GM12878 (cell line): ENCODE measurements at regions not wholly inside any gene's neighbourhood (a gene's known extent, or its start where the extent isn't known, plus 50 kb on each side); places are given as distances from the start of the nearest gene placed in this dataset.

Experiments
- ATAC-seq: fragments of 200-7000 bp; cut with Tn5 transposase; 3 replicates; pipeline ENCODE4 v1.9.1; 2020; ENCODE audit warnings: mild to moderate bottlenecking, moderate library complexity
- BruUV-seq: library from RNA; stranded (reverse); fragments of 400-500 nt; replicated peaks from 2 replicates; lab custom pipeline; 2021; lab: Mats Ljungman, UMichigan
- CTCF ChIA-PET: fragments of 300-600 bp; sonication (Branson Sonifier 250); formaldehyde crosslinking; extraction: SDS; loops from one replicate; lab custom pipeline; 2021; ENCODE audit warnings: inconsistent platforms; lab: Yijun Ruan, JAX
- POLR2A ChIA-PET: fragments of 350-600 bp; formaldehyde crosslinking; extraction: SDS; loops from one replicate; lab custom pipeline; 2021; ENCODE audit warnings: inconsistent platforms; lab: Charles Lee
- RAD21 ChIA-PET: fragments of 300-600 bp; sonication (Branson Sonifier 250); formaldehyde crosslinking; loops from one replicate; lab custom pipeline; 2023; ENCODE audit warnings: antibody characterized with exemption; ENCODE audit not compliant: unreplicated experiment; lab: Charles Lee
- SMC1A ChIA-PET: fragments of 300-600 bp; sonication (Branson Sonifier 250); formaldehyde crosslinking; loops from one replicate; lab custom pipeline; 2023; ENCODE audit not compliant: unreplicated experiment, uncharacterized antibody; lab: Charles Lee
- DNase-seq: peaks from one replicate; pipeline ENCODE4 v3.0.0-alpha.2; 2011; ENCODE audit warnings: low read depth, low spot score
- FAIRE-seq: peaks from 3 replicates; lab custom pipeline; 2011; peaks lifted over from hg19 to GRCh38; lab: Jason Lieb, UNC
- H2AFZ ChIP-seq: 2 replicates; pipeline ENCODE4 v1.6.0; 2011; ENCODE audit warnings: low read depth, low read length, control low read depth; ENCODE audit not compliant: control insufficient read depth
- H3K27ac ChIP-seq: 2 replicates; pipeline ENCODE4 v1.5.1; 2011; ENCODE audit warnings: control low read depth; ENCODE audit not compliant: control insufficient read depth, insufficient read depth
- H3K27me3 ChIP-seq, 2 experiments: replicated peaks in 1 of 2; 2 replicates each; pipeline versions ENCODE4 v1.6.0 to v1.6.1; 2011; ENCODE audit warnings: low read length in 1 of 2; ENCODE audit not compliant: control insufficient read depth in 2 of 2, insufficient read depth in 2 of 2
- H3K36me3 ChIP-seq, 2 experiments: 2 replicates each; pipeline ENCODE4 v1.5.1; 2011; ENCODE audit warnings: low read length in 1 of 2; ENCODE audit not compliant: control insufficient read depth in 2 of 2, insufficient read depth in 2 of 2
- H3K4me1 ChIP-seq: 2 replicates; pipeline ENCODE4 v1.6.1; 2011; ENCODE audit warnings: mild to moderate bottlenecking, low read length, moderate library complexity, mixed read lengths; ENCODE audit not compliant: control insufficient read depth, insufficient read depth
- H3K4me2 ChIP-seq: 2 replicates; pipeline ENCODE4 v1.6.0; 2011; ENCODE audit warnings: control low read depth; ENCODE audit not compliant: control insufficient read depth, insufficient read depth
- H3K4me3 ChIP-seq: fragments of 200-600 bp; sonication (generic); 2 replicates; pipeline ENCODE4 v1.5.1; 2016
- H3K79me2 ChIP-seq: 2 replicates; pipeline ENCODE4 v1.6.0; 2011; ENCODE audit warnings: low read length; ENCODE audit not compliant: control insufficient read depth, insufficient read depth
- H3K9ac ChIP-seq: 2 replicates; pipeline ENCODE4 v1.8.0; 2011; ENCODE audit warnings: low read length, control low read depth, mixed read lengths; ENCODE audit not compliant: control insufficient read depth, insufficient read depth
- H3K9me3 ChIP-seq: replicated peaks from 3 replicates; pipeline ENCODE4 v1.5.1; 2011; ENCODE audit warnings: mild to moderate bottlenecking, low read length; ENCODE audit not compliant: control insufficient read depth, insufficient read depth
- H4K20me1 ChIP-seq: 2 replicates; pipeline ENCODE4 v1.6.0; 2011; ENCODE audit not compliant: control insufficient read depth, insufficient read depth
- PAX8 ChIP-seq: fragments of 450-650 bp; IDR thresholded peaks from 2 replicates; pipeline ENCODE4 v1.6.1; 2017; ENCODE audit warnings: mild to moderate bottlenecking, moderate library complexity
- WGBS: methylation state at CpG from one replicate; pipeline ENCODE4 v1.1.6; 2016; ENCODE audit warnings: low lambda C conversion rate; ENCODE audit not compliant: insufficient replicate concordance, insufficient coverage; ENCODE audit errors: missing lambda C conversion rate; 5-methylcytosine and 5-hydroxymethylcytosine counted together
- in situ Hi-C: fragments of 300-500 bp; cut with MboI; formaldehyde crosslinking; loops from 9 replicates; pipeline ENCODE4 v1.14.3; 2018; ENCODE audit warnings: mixed read lengths
- intact Hi-C: fragments of 100-400 bp; cut with micrococcal nuclease; formaldehyde crosslinking; loops from one replicate; pipeline ENCODE4 v1.14.2; 2022; ENCODE audit not compliant: unreplicated experiment
- TF ChIP-seq, protein P1 (sequence below): IDR thresholded peaks from 2 replicates; pipeline ENCODE4 v1.6.1; 2012; ENCODE audit warnings: improper control_type of control experiment, low read depth, low read length; ENCODE audit not compliant: insufficient replicate concordance

DNA sequence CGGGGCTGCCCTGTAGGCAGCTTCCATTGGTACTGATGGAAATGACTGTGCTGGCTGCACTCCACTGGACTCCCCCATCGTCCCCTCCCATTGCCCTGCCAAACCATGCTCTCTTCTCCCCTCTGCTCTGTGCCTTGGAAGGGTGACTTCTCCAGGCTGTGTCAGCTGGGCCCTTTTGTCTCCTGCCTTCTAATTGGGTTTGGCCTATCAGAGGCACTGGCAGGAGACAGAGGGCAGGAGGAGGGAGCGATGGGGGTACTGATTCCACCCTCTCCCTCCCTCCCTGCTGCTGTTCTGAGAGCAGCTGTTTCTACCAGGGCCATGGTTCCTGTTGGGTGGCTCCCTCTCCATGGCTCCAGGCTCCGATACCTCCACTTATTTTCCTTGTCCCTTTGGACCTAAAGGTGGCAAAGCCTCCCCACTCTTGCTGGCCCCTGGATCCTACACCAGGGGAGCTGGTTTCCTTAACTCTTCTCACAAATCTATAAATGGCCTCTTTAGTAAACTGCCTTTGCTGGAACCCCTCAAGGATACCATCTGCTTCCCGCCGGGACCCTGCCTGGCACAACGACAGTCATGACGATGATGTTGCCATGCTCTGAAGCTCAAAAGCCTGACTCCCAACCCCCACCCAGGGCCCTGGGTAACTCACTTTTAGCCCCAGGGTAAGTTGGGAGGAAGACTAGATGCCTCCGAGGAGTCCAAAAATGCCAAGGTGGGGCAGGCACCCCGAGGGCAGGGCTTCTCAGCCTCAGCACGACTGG, 123.8 kb upstream of the RPL38 start:
- Histone ChIP-seq H3K9ac (no peak overlapping the region), H3K4me3 (no peak overlapping the region), H3K27me3 (peaks cover 0 to 2% of the 10 kb centered on the region in 2 experiments; a peak in 2 of 4 replicates), H3K36me3 (no peaks in the 10 kb centered on the region), H3K4me2 (no peak overlapping the region), H4K20me1 (no peaks in the 10 kb centered on the region), H3K27ac (no peak overlapping the region), H3K9me3 (no peaks in the 10 kb centered on the region; the same call in 2 of the 3 replicates), H3K4me1 (no peaks in the 10 kb centered on the region), H2AFZ (no peak overlapping the region), H3K79me2 (no peaks in the 10 kb centered on the region)
- TF ChIP-seq PAX8 = no peak
- TF ChIP-seq, protein P1, sequence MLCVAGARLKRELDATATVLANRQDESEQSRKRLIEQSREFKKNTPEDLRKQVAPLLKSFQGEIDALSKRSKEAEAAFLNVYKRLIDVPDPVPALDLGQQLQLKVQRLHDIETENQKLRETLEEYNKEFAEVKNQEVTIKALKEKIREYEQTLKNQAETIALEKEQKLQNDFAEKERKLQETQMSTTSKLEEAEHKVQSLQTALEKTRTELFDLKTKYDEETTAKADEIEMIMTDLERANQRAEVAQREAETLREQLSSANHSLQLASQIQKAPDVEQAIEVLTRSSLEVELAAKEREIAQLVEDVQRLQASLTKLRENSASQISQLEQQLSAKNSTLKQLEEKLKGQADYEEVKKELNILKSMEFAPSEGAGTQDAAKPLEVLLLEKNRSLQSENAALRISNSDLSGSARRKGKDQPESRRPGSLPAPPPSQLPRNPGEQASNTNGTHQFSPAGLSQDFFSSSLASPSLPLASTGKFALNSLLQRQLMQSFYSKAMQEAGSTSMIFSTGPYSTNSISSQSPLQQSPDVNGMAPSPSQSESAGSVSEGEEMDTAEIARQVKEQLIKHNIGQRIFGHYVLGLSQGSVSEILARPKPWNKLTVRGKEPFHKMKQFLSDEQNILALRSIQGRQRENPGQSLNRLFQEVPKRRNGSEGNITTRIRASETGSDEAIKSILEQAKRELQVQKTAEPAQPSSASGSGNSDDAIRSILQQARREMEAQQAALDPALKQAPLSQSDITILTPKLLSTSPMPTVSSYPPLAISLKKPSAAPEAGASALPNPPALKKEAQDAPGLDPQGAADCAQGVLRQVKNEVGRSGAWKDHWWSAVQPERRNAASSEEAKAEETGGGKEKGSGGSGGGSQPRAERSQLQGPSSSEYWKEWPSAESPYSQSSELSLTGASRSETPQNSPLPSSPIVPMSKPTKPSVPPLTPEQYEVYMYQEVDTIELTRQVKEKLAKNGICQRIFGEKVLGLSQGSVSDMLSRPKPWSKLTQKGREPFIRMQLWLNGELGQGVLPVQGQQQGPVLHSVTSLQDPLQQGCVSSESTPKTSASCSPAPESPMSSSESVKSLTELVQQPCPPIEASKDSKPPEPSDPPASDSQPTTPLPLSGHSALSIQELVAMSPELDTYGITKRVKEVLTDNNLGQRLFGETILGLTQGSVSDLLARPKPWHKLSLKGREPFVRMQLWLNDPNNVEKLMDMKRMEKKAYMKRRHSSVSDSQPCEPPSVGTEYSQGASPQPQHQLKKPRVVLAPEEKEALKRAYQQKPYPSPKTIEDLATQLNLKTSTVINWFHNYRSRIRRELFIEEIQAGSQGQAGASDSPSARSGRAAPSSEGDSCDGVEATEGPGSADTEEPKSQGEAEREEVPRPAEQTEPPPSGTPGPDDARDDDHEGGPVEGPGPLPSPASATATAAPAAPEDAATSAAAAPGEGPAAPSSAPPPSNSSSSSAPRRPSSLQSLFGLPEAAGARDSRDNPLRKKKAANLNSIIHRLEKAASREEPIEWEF = no peak
- intact Hi-C loops = no loop called here
- DNase-seq (no peak), FAIRE-seq (no peak), ATAC-seq (no peak)
- ChIA-PET POLR2A (no interaction called here), SMC1A (no interaction called here), CTCF (interaction anchor here (1.2 kb wide), 1 partner anchor 120 kb away, joined by 4 read pairs; no protein-coding TSS in a partner anchor), RAD21 (no interaction called here)
- in situ Hi-C loops = no loop called here
- no TSS peak for BruUV-seq
- WGBS = 41% methylated on average over 11 of the region's 11 CpGs
